Tibial nerve (tissue), 4 donors: ENCODE measurements at regions not wholly inside any gene's neighbourhood (a gene's known extent, or its start where the extent isn't known, plus 50 kb on each side); places are given as distances from the start of the nearest gene placed in this dataset.

Experiments
- CTCF ChIP-seq, 5 experiments: fragments of 200-600 bp in 3 of 5; fragments of 450-650 bp in 2 of 5; sonication (generic) in 3 of 5; IDR thresholded peaks; one replicate each; pipeline ENCODE4 v1.5.1; 2016 to 2019; ENCODE audit warnings: antibody characterized with exemption in 5 of 5, mild to moderate bottlenecking in 3 of 5, moderate library complexity in 2 of 5
- EP300 ChIP-seq, 2 donors: sonication (generic); formaldehyde crosslinking; IDR thresholded peaks; one replicate each; pipeline ENCODE4 v1.6.1; 2017; ENCODE audit warnings: antibody characterized with exemption in 2 of 2, mild to moderate bottlenecking in 1 of 2
- POLR2A ChIP-seq, 2 donors: fragments of 450-650 bp; IDR thresholded peaks; one replicate each; pipeline ENCODE4 v1.6.1; 2017; ENCODE audit warnings: antibody characterized with exemption in 2 of 2, mild to moderate bottlenecking in 2 of 2, moderate library complexity in 2 of 2

GRCh38 chr5:53291047-53291446, 181.5 kb upstream of the MOCS2 start:
- no peak for TF ChIP-seq CTCF (IDR thresholded peaks at IDR 0.05)
- no peak for TF ChIP-seq EP300 (IDR thresholded peaks at IDR 0.05)
- TF ChIP-seq POLR2A (IDR thresholded peaks at IDR 0.05): no peak
